Parathyroid adenoma (tissue), 2 donors: ENCODE measurements at regions not wholly inside any gene's neighbourhood (a gene's known extent, or its start where the extent isn't known, plus 50 kb on each side); places are given as distances from the start of the nearest gene placed in this dataset.

Experiments
- H2AFZ ChIP-seq: fragments of 300-600 bp; sonication (generic); one replicate; pipeline ENCODE4 v1.7.0; 2017; ENCODE audit warnings: antibody characterized with exemption, mild to moderate bottlenecking
- H3K27ac ChIP-seq: fragments of 300-600 bp; sonication (generic); one replicate; pipeline ENCODE4 v1.7.0; 2017
- H3K27me3 ChIP-seq: fragments of 300-600 bp; sonication (generic); one replicate; pipeline ENCODE4 v1.7.0; 2017; ENCODE audit warnings: low read length; ENCODE audit not compliant: control insufficient read depth, insufficient read depth
- H3K36me3 ChIP-seq: fragments of 300-600 bp; sonication (generic); one replicate; pipeline ENCODE4 v1.7.0; 2017; ENCODE audit warnings: low read length; ENCODE audit not compliant: control insufficient read depth, insufficient read depth
- H3K4me1 ChIP-seq: fragments of 300-600 bp; sonication (generic); one replicate; pipeline ENCODE4 v1.7.0; 2017; ENCODE audit warnings: control low read depth
- H3K4me2 ChIP-seq: fragments of 300-600 bp; sonication (generic); one replicate; pipeline ENCODE4 v1.7.0; 2017; ENCODE audit warnings: low read length
- H3K4me3 ChIP-seq: fragments of 300-600 bp; sonication (generic); one replicate; pipeline ENCODE4 v1.7.0; 2017; ENCODE audit warnings: low read depth, low read length
- H3K79me2 ChIP-seq: fragments of 300-600 bp; sonication (generic); one replicate; pipeline ENCODE4 v1.7.0; 2017; ENCODE audit warnings: control low read depth
- H3K9ac ChIP-seq: fragments of 300-600 bp; sonication (generic); one replicate; pipeline ENCODE4 v1.7.0; 2017; ENCODE audit warnings: mild to moderate bottlenecking
- H3K9me3 ChIP-seq: fragments of 300-600 bp; sonication (generic); one replicate; pipeline ENCODE4 v1.7.0; 2017; ENCODE audit warnings: low read length; ENCODE audit not compliant: control insufficient read depth
- CTCF ChIP-seq: fragments of 300-600 bp; sonication (generic); IDR thresholded peaks from one replicate; pipeline ENCODE4 v1.7.0; 2017; ENCODE audit warnings: antibody characterized with exemption, mild to moderate bottlenecking
- donor health status: primary hyperparathyroidism.

- no peaks in the 10 kb centered on the region for H3K4me1 ChIP-seq
- H3K9me3 ChIP-seq: no peaks in the 10 kb centered on the region
- H3K79me2 ChIP-seq: no peaks in the 10 kb centered on the region
- no peak overlapping the region for H3K9ac ChIP-seq
- H2AFZ ChIP-seq: no peak overlapping the region
- no peak for TF ChIP-seq CTCF
- H3K27me3 ChIP-seq: no peaks in the 10 kb centered on the region
- no peak overlapping the region for H3K27ac ChIP-seq
- no peak overlapping the region for H3K4me2 ChIP-seq
- no peak overlapping the region for H3K4me3 ChIP-seq
- no peaks in the 10 kb centered on the region for H3K36me3 ChIP-seq
Measured at GRCh38 chr10:85433248-85433647, 933.3 kb downstream of the GRID1 start.

GRCh38 chr10:85444868-85445267 is 921.7 kb downstream of the GRID1 start:
- Histone ChIP-seq H3K79me2 (no peaks in the 10 kb centered on the region), H2AFZ (no peak overlapping the region), H3K27me3 (no peaks in the 10 kb centered on the region), H3K9me3 (no peaks in the 10 kb centered on the region), H3K27ac (no peak overlapping the region), H3K9ac (no peak overlapping the region), H3K4me1 (no peaks in the 10 kb centered on the region), H3K36me3 (no peaks in the 10 kb centered on the region), H3K4me2 (no peak overlapping the region), H3K4me3 (no peak overlapping the region)
- TF ChIP-seq CTCF: no peak

- H3K4me3 ChIP-seq: no peak overlapping the region
- H3K27ac ChIP-seq: no peak overlapping the region
- no peak overlapping the region for H2AFZ ChIP-seq
- no peaks in the 10 kb centered on the region for H3K27me3 ChIP-seq
- TF ChIP-seq CTCF: no peak
- H3K36me3 ChIP-seq: no peaks in the 10 kb centered on the region
- no peaks in the 10 kb centered on the region for H3K9me3 ChIP-seq
- H3K9ac ChIP-seq: no peak overlapping the region
- no peaks in the 10 kb centered on the region for H3K79me2 ChIP-seq
- H3K4me1 ChIP-seq: no peaks in the 10 kb centered on the region
- H3K4me2 ChIP-seq: no peak overlapping the region
Measured at GRCh38 chr10:85445702-85446101, 920.9 kb downstream of the GRID1 start.

- H3K4me2 ChIP-seq: no peak overlapping the region
- H3K27ac ChIP-seq: no peak overlapping the region
- H3K79me2 ChIP-seq: no peaks in the 10 kb centered on the region
- H3K9me3 ChIP-seq: no peaks in the 10 kb centered on the region
- H3K36me3 ChIP-seq: no peaks in the 10 kb centered on the region
- H3K4me3 ChIP-seq: no peak overlapping the region
- H2AFZ ChIP-seq: no peak overlapping the region
- no peaks in the 10 kb centered on the region for H3K4me1 ChIP-seq
- TF ChIP-seq CTCF: no peak
- no peaks in the 10 kb centered on the region for H3K27me3 ChIP-seq
- H3K9ac ChIP-seq: no peak overlapping the region
Measured at GRCh38 chr10:85446827-85447226, 919.8 kb downstream of the GRID1 start.

GRCh38 chr10:85447690-85448089 is 918.9 kb downstream of the GRID1 start:
- Histone ChIP-seq H2AFZ (no peak overlapping the region), H3K9me3 (no peaks in the 10 kb centered on the region), H3K4me1 (no peaks in the 10 kb centered on the region), H3K79me2 (no peaks in the 10 kb centered on the region), H3K9ac (no peak overlapping the region), H3K36me3 (no peaks in the 10 kb centered on the region), H3K4me2 (no peak overlapping the region), H3K27me3 (no peaks in the 10 kb centered on the region), H3K4me3 (no peak overlapping the region), H3K27ac (no peak overlapping the region)
- TF ChIP-seq CTCF: no peak
